SK-N-SH (cell line): ENCODE measurements at regions not wholly inside any gene's neighbourhood (a gene's known extent, or its start where the extent isn't known, plus 50 kb on each side); places are given as distances from the start of the nearest gene placed in this dataset.

Experiments used
- CTCF ChIA-PET: fragments of 300-600, 350-600 bp; formaldehyde crosslinking; extraction: SDS; loops from one replicate; lab custom pipeline; 2021; lab: Yijun Ruan, JAX
- POLR2A ChIA-PET: fragments of 350-600 bp; sonication (Branson Sonifier 250); formaldehyde crosslinking; extraction: SDS; loops from one replicate; lab custom pipeline; 2020; ENCODE audit warnings: antibody characterized with exemption, inconsistent platforms; lab: Yijun Ruan, JAX
- DNase-seq: peaks from one replicate; pipeline ENCODE4 v3.0.0; 2012
- H2AFZ ChIP-seq: fragments of 200-600 bp; sonication (generic); 2 replicates; pipeline ENCODE4 v1.8.1; 2016; ENCODE audit warnings: antibody characterized with exemption, mild to moderate bottlenecking, low read depth
- H3F3A ChIP-seq: fragments of 200-600 bp; sonication (generic); replicated peaks from 2 replicates; pipeline ENCODE3; 2016; ENCODE audit warnings: antibody characterized with exemption, mild to moderate bottlenecking; ENCODE audit not compliant: insufficient read depth
- H3K27ac ChIP-seq, 2 experiments: fragments of 200-500 bp in 1 of 2; fragments of 200-600 bp in 1 of 2; sonication (Bioruptor generic) in 1 of 2; sonication (generic), shearing (Covaris generic) in 1 of 2; 2 replicates each; pipeline versions ENCODE4 v1.5.1 to v1.6.1; 2014 to 2016; ENCODE audit warnings: low read depth in 2 of 2, inconsistent platforms in 1 of 2, low read length in 1 of 2, mild to moderate bottlenecking in 1 of 2, mixed read lengths in 1 of 2
- H3K27me3 ChIP-seq: fragments of 200-600 bp; sonication (generic), shearing (Covaris generic); 2 replicates; pipeline ENCODE4 v1.6.1; 2016; ENCODE audit warnings: mixed run types; ENCODE audit not compliant: insufficient read depth
- H3K36me3 ChIP-seq, 2 experiments: fragments of 200-500 bp in 1 of 2; fragments of 200-600 bp in 1 of 2; sonication (Bioruptor generic) in 1 of 2; sonication (generic) in 1 of 2; replicated peaks in 1 of 2; 2 replicates each; pipeline versions ENCODE3 to v1.5.1; 2014 to 2016; ENCODE audit warnings: low read length in 1 of 2, mild to moderate bottlenecking in 1 of 2; ENCODE audit not compliant: insufficient read depth in 2 of 2, control insufficient read depth in 1 of 2
- H3K4me1 ChIP-seq, 2 experiments: fragments of 200-500 bp in 1 of 2; fragments of 200-600 bp in 1 of 2; sonication (Bioruptor generic) in 1 of 2; sonication (generic), shearing (Covaris generic) in 1 of 2; 2 replicates each; pipeline versions ENCODE4 v1.5.1 to v1.6.1; 2014 to 2016; ENCODE audit warnings: low read depth in 1 of 2, low read length in 1 of 2, mixed run types in 1 of 2; ENCODE audit not compliant: insufficient read depth in 2 of 2, control insufficient read depth in 1 of 2
- H3K4me2 ChIP-seq: fragments of 200-600 bp; sonication (generic), shearing (Covaris generic); 2 replicates; pipeline ENCODE4 v1.6.1; 2017; ENCODE audit warnings: mixed run types
- H3K4me3 ChIP-seq, 2 experiments: fragments of 200-500 bp in 1 of 2; fragments of 200-600 bp in 1 of 2; sonication (Bioruptor generic) in 1 of 2; sonication (generic), shearing (Covaris generic) in 1 of 2; 2 replicates each; pipeline versions ENCODE4 v1.5.1 to v1.8.1; 2014 to 2016; ENCODE audit warnings: low read depth in 2 of 2, inconsistent platforms in 1 of 2, low read length in 1 of 2, mild to moderate bottlenecking in 1 of 2, mixed read lengths in 1 of 2, moderate library complexity in 1 of 2
- H3K79me2 ChIP-seq: fragments of 200-600 bp; sonication (generic); 2 replicates; pipeline ENCODE4 v1.8.1; 2017; ENCODE audit warnings: mild to moderate bottlenecking; ENCODE audit not compliant: insufficient read depth
- H3K9ac ChIP-seq: fragments of 200-600 bp; sonication (generic); 2 replicates; pipeline ENCODE4 v1.6.1; 2017; ENCODE audit warnings: mixed run types
- H3K9me2 ChIP-seq: fragments of 200-600 bp; sonication (generic); 2 replicates; pipeline ENCODE4 v1.6.1; 2017; ENCODE audit warnings: mixed run types
- H3K9me3 ChIP-seq: fragments of 200-600 bp; sonication (generic); 2 replicates; pipeline ENCODE4 v1.6.1; 2017; ENCODE audit warnings: mixed run types, mild to moderate bottlenecking, moderate library complexity
- H4K20me1 ChIP-seq: fragments of 200-600 bp; sonication (generic); 2 replicates; pipeline ENCODE4 v1.6.1; 2017; ENCODE audit warnings: mild to moderate bottlenecking, mixed run types; ENCODE audit not compliant: insufficient read depth
- CHD2 ChIP-seq: fragments of 150-350 bp; IDR thresholded peaks from 2 replicates; pipeline ENCODE4 v1.6.1; 2018; ENCODE audit warnings: low read length; ENCODE audit not compliant: partially characterized antibody
- ELF1 ChIP-seq: IDR thresholded peaks from 2 replicates; pipeline ENCODE4 v1.4.0; 2012
- EZH2phosphoT487 ChIP-seq: fragments of 200-600 bp; sonication (generic); IDR thresholded peaks from 2 replicates; pipeline ENCODE4 v1.6.1; 2017; ENCODE audit warnings: low read depth, mixed run types, mild to moderate bottlenecking, antibody characterized with exemption, moderate library complexity, borderline replicate concordance
- FOSL2 ChIP-seq: IDR thresholded peaks from 2 replicates; pipeline ENCODE4 v1.4.0; 2012; ENCODE audit warnings: low read depth, mild to moderate bottlenecking, moderate library complexity, borderline replicate concordance
- FOXM1 ChIP-seq: IDR thresholded peaks from 2 replicates; pipeline ENCODE4 v1.4.0; 2012; ENCODE audit warnings: low read depth, mild to moderate bottlenecking
- GATA2 ChIP-seq: sonication (generic); formaldehyde crosslinking; IDR thresholded peaks from 2 replicates; pipeline ENCODE4 v1.5.0; 2020; ENCODE audit warnings: mild to moderate bottlenecking, missing genetic modification reagents
- JUND ChIP-seq: IDR thresholded peaks from 2 replicates; pipeline ENCODE4 v1.4.0; 2012
- MXI1 ChIP-seq: IDR thresholded peaks from 2 replicates; pipeline ENCODE4 v1.6.1; 2012; ENCODE audit warnings: mild to moderate bottlenecking, low read depth, low read length, improper control_type of control experiment
- NRF1 ChIP-seq: IDR thresholded peaks from 2 replicates; pipeline ENCODE4 v1.6.1; 2012; ENCODE audit warnings: low read depth, mild to moderate bottlenecking, low read length
- RAD21 ChIP-seq: IDR thresholded peaks from 2 replicates; pipeline ENCODE4 v1.6.1; 2012; ENCODE audit warnings: mild to moderate bottlenecking, low read length
- RCOR1 ChIP-seq: fragments of 150-350 bp; IDR thresholded peaks from 2 replicates; pipeline ENCODE4 v1.6.1; 2017; ENCODE audit warnings: antibody characterized with exemption, low read length
- RFX5 ChIP-seq: IDR thresholded peaks from 2 replicates; pipeline ENCODE4 v1.6.1; 2012; ENCODE audit warnings: mild to moderate bottlenecking, improper control_type of control experiment, low read length
- RXRA ChIP-seq: IDR thresholded peaks from 2 replicates; pipeline ENCODE4 v1.4.0; 2012; ENCODE audit warnings: low read depth, mild to moderate bottlenecking, borderline replicate concordance
- SIN3A ChIP-seq: IDR thresholded peaks from 2 replicates; pipeline ENCODE4 v1.6.1; 2012; ENCODE audit warnings: low read depth, mild to moderate bottlenecking, low read length, moderate library complexity, borderline replicate concordance
- SMC3 ChIP-seq: IDR thresholded peaks from 2 replicates; pipeline ENCODE4 v1.6.1; 2012; ENCODE audit warnings: low read depth, low read length, improper control_type of control experiment
- TCF12 ChIP-seq: IDR thresholded peaks from 2 replicates; pipeline ENCODE4 v1.4.0; 2012
- TEAD4 ChIP-seq: IDR thresholded peaks from 2 replicates; pipeline ENCODE4 v1.4.0; 2012; ENCODE audit warnings: mild to moderate bottlenecking, borderline replicate concordance; ENCODE audit not compliant: insufficient read depth
- YY1 ChIP-seq: IDR thresholded peaks from 2 replicates; pipeline ENCODE4 v1.4.0; 2012; ENCODE audit warnings: low read depth, mild to moderate bottlenecking
- WGBS: methylation state at CpG from one replicate; pipeline ENCODE4 v1.1.6; 2017; ENCODE audit warnings: low lambda C conversion rate; 5-methylcytosine and 5-hydroxymethylcytosine counted together
- TF ChIP-seq, protein P1 (sequence below): IDR thresholded peaks from 2 replicates; pipeline ENCODE4; 2012

GRCh38 chr16:72481419-72481818, 309.5 kb upstream of the PMFBP1 start:
- CTCF ChIA-PET = interaction anchor here (0.9 kb wide), 1 partner anchor 81 kb away, joined by 3 read pairs; no protein-coding TSS in a partner anchor
- Histone ChIP-seq H4K20me1 (no peaks in the 10 kb centered on the region), H3K9ac (no peak overlapping the region), H3K4me1 (peaks cover 0 to 4% of the 10 kb centered on the region in 2 experiments; a peak in 2 of 4 replicates), H3K4me3 (no peak overlapping the region), H2AFZ (no peak overlapping the region), H3K27ac (no peak overlapping the region), H3K27me3 (no peaks in the 10 kb centered on the region), H3K9me2 (no peaks in the 10 kb centered on the region), H3K79me2 (no peaks in the 10 kb centered on the region), H3F3A (no peaks in the 10 kb centered on the region), H3K36me3 (no peaks in the 10 kb centered on the region)
- no peak for DNase-seq
- POLR2A ChIA-PET = no interaction called here
- TF ChIP-seq RFX5 = no peak
- TF ChIP-seq RCOR1 = no peak
- TF ChIP-seq MXI1 = no peak
- no peak for TF ChIP-seq EZH2phosphoT487
- TF ChIP-seq NRF1 = no peak
- no peak for TF ChIP-seq SMC3
- no peak for TF ChIP-seq YY1
- TF ChIP-seq CHD2 = no peak
- TF ChIP-seq ELF1 = no peak
- TF ChIP-seq, protein P1, sequence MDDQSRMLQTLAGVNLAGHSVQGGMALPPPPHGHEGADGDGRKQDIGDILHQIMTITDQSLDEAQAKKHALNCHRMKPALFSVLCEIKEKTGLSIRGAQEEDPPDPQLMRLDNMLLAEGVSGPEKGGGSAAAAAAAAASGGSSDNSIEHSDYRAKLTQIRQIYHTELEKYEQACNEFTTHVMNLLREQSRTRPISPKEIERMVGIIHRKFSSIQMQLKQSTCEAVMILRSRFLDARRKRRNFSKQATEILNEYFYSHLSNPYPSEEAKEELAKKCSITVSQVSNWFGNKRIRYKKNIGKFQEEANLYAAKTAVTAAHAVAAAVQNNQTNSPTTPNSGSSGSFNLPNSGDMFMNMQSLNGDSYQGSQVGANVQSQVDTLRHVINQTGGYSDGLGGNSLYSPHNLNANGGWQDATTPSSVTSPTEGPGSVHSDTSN = no peak
- TF ChIP-seq TCF12 = no peak
- no peak for TF ChIP-seq FOXM1
- TF ChIP-seq, all 33 proteins: peak for 0
- H3K9me3 ChIP-seq = no peaks in the 10 kb centered on the region
- H3K4me2 ChIP-seq = no peak overlapping the region

- H3K4me3 ChIP-seq = no peak overlapping the region
- no peaks in the 10 kb centered on the region for H3K36me3 ChIP-seq
- H3K9ac ChIP-seq = no peak overlapping the region
- no peak for DNase-seq
- 90% methylated on average over 2 of the region's 2 CpGs for WGBS
- no peaks in the 10 kb centered on the region for H3F3A ChIP-seq
- no peak overlapping the region for H3K27ac ChIP-seq
- CTCF ChIA-PET = no interaction called here
- POLR2A ChIA-PET = no interaction called here
- H3K9me3 ChIP-seq = no peaks in the 10 kb centered on the region
- no peaks in the 10 kb centered on the region for H3K27me3 ChIP-seq
- H3K79me2 ChIP-seq = no peaks in the 10 kb centered on the region
- no peak overlapping the region for H2AFZ ChIP-seq
- H3K4me2 ChIP-seq = no peak overlapping the region
- H3K9me2 ChIP-seq = no peaks in the 10 kb centered on the region
- H4K20me1 ChIP-seq = no peaks in the 10 kb centered on the region
- no peak for TF ChIP-seq RXRA
- no peak for TF ChIP-seq RFX5
- TF ChIP-seq FOSL2 = no peak
- no peak for TF ChIP-seq GATA2 (CRISPR knock-in tag)
- no peak for TF ChIP-seq SIN3A
- no peak for TF ChIP-seq FOXM1
- TF ChIP-seq RAD21 = no peak
- no peak for TF ChIP-seq JUND
- no peak for TF ChIP-seq ELF1
- TF ChIP-seq TEAD4 = no peak
- H3K4me1 ChIP-seq = peaks cover 0 to 4% of the 10 kb centered on the region in 2 experiments; a peak in 2 of 4 replicates
Observed at GRCh38 chr16:72480911-72481310, 309.0 kb upstream of the PMFBP1 start.
